OCI-LY1 (cell line): ENCODE measurements at regions not wholly inside any gene's neighbourhood (a gene's known extent, or its start where the extent isn't known, plus 50 kb on each side); places are given as distances from the start of the nearest gene placed in this dataset.

Experiments used
- H2AFZ ChIP-seq: fragments of 200-600 bp; sonication (generic), shearing (Covaris generic); 2 replicates; pipeline ENCODE4 v1.6.0; 2014; ENCODE audit warnings: antibody characterized with exemption, mild to moderate bottlenecking, low read length
- H3F3A ChIP-seq: fragments of 200-600 bp; sonication (generic), shearing (Covaris generic); 2 replicates; pipeline ENCODE4 v1.6.0; 2014; ENCODE audit warnings: mild to moderate bottlenecking, antibody characterized with exemption, low read length, moderate library complexity; ENCODE audit not compliant: insufficient read depth
- H3K27ac ChIP-seq: fragments of 200-600 bp; sonication (generic); 2 replicates; pipeline ENCODE4 v1.5.1; 2014; ENCODE audit warnings: low read length, mixed run types, mild to moderate bottlenecking, low read depth; ENCODE audit not compliant: poor library complexity, severe bottlenecking
- H3K27me3 ChIP-seq: fragments of 200-600 bp; sonication (generic); 2 replicates; pipeline ENCODE4 v1.6.0; 2014; ENCODE audit warnings: antibody characterized with exemption, mild to moderate bottlenecking, low read length, moderate library complexity; ENCODE audit not compliant: insufficient read depth
- H3K36me3 ChIP-seq: fragments of 200-600 bp; sonication (generic); 2 replicates; pipeline ENCODE4 v1.6.1; 2014; ENCODE audit warnings: mild to moderate bottlenecking, antibody characterized with exemption, low read length, moderate library complexity, mixed read lengths; ENCODE audit not compliant: insufficient read depth
- H3K4me1 ChIP-seq: fragments of 200-600 bp; sonication (generic); 2 replicates; pipeline ENCODE4 v1.5.1; 2014; ENCODE audit warnings: mild to moderate bottlenecking, low read length, moderate library complexity; ENCODE audit not compliant: insufficient read depth, severe bottlenecking
- H3K4me2 ChIP-seq: fragments of 200-600 bp; sonication (generic), shearing (Covaris generic); 2 replicates; pipeline ENCODE4 v1.6.1; 2014; ENCODE audit warnings: low read length
- H3K4me3 ChIP-seq: fragments of 200-600 bp; sonication (generic); 2 replicates; pipeline ENCODE4 v1.5.1; 2014; ENCODE audit warnings: low read length, low read depth, mild to moderate bottlenecking, mixed read lengths; ENCODE audit not compliant: poor library complexity, severe bottlenecking
- H3K79me2 ChIP-seq: fragments of 200-600 bp; shearing (Covaris generic); 2 replicates; pipeline ENCODE4 v1.6.1; 2016; ENCODE audit warnings: mixed run types, low read length, mixed read lengths; ENCODE audit not compliant: insufficient read depth
- H3K9ac ChIP-seq: fragments of 200-600 bp; sonication (generic), shearing (Covaris generic); 2 replicates; pipeline ENCODE4 v1.6.1; 2014; ENCODE audit warnings: mild to moderate bottlenecking, low read length, mixed read lengths
- H3K9me2 ChIP-seq: fragments of 200-600 bp; sonication (generic), shearing (Covaris generic); 2 replicates; pipeline ENCODE4 v1.6.1; 2014; ENCODE audit warnings: low read depth, mild to moderate bottlenecking, low read length, mixed read lengths
- H3K9me3 ChIP-seq: fragments of 200-600 bp; shearing (Covaris generic); 2 replicates; pipeline ENCODE4 v1.6.1; 2014; ENCODE audit warnings: low read length, mixed read lengths
- H4K20me1 ChIP-seq: fragments of 200-600 bp; sonication (generic), shearing (Covaris generic); 2 replicates; pipeline ENCODE4 v1.6.0; 2016; ENCODE audit warnings: mild to moderate bottlenecking, low read length; ENCODE audit not compliant: insufficient read depth
- EZH2 ChIP-seq: fragments of 200-600 bp; sonication (generic), shearing (Covaris generic); IDR thresholded peaks from 2 replicates; pipeline ENCODE4 v1.8.0; 2017; ENCODE audit warnings: borderline replicate concordance, mixed run types, mild to moderate bottlenecking, antibody characterized with exemption, low read length, moderate library complexity, mixed read lengths
- TF ChIP-seq, protein P1 (sequence below): fragments of 200-600 bp; sonication (generic), shearing (Covaris generic); IDR thresholded peaks from 2 replicates; pipeline ENCODE4 v1.5.1; 2017; ENCODE audit warnings: mild to moderate bottlenecking, antibody characterized with exemption, low read length, moderate library complexity, mixed read lengths

DNA sequence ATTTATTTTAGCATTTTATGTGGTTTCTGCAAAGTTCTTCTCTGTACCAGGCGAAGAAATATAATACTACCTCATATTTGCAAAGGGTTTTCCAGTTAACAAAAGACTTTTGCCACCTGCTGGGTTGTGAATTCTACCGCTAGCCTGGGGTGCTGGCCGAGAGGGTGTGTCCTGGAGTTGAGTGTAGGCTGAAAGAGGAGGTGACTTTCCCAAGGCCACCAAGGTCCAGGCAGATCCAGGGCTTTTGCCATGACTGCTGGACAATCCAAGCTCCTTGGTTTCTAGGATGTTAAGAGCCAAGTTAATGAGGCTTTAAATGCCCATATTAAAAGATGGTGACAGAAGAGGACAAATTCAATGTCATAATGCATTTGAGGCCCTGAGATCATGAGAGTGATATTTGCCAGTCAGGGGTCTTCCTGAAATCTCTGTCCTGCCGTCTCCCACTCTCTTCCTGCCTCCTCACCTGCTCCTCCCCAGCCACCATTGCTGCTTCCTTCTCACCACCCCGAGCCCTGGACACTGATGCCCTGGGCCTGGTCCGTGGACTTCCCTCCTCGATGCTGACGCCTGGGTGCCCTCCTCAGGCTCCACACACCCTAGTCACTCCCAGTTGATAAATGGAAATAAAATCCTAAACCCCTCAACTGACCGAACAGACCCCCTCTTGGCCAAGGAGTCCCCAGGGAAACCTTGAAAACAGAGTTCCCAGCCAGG is 825.6 kb downstream of the TBC1D22A start:
- no peaks in the 10 kb centered on the region for H3K4me1 ChIP-seq
- TF ChIP-seq, protein P1, sequence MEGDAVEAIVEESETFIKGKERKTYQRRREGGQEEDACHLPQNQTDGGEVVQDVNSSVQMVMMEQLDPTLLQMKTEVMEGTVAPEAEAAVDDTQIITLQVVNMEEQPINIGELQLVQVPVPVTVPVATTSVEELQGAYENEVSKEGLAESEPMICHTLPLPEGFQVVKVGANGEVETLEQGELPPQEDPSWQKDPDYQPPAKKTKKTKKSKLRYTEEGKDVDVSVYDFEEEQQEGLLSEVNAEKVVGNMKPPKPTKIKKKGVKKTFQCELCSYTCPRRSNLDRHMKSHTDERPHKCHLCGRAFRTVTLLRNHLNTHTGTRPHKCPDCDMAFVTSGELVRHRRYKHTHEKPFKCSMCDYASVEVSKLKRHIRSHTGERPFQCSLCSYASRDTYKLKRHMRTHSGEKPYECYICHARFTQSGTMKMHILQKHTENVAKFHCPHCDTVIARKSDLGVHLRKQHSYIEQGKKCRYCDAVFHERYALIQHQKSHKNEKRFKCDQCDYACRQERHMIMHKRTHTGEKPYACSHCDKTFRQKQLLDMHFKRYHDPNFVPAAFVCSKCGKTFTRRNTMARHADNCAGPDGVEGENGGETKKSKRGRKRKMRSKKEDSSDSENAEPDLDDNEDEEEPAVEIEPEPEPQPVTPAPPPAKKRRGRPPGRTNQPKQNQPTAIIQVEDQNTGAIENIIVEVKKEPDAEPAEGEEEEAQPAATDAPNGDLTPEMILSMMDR = no peak
- TF ChIP-seq EZH2 = no peak
- no peak overlapping the region for H3K4me2 ChIP-seq
- no peaks in the 10 kb centered on the region for H3K27me3 ChIP-seq
- H3K9ac ChIP-seq = no peak overlapping the region
- H3K9me3 ChIP-seq = peaks cover 4% of the 10 kb centered on the region; the same call in 1 of the 2 replicates
- no peaks in the 10 kb centered on the region for H3K79me2 ChIP-seq
- no peaks in the 10 kb centered on the region for H4K20me1 ChIP-seq
- no peaks in the 10 kb centered on the region for H3K36me3 ChIP-seq
- no peak overlapping the region for H3K4me3 ChIP-seq
- no peaks in the 10 kb centered on the region for H3F3A ChIP-seq
- H3K9me2 ChIP-seq = no peaks in the 10 kb centered on the region
- no peak overlapping the region for H2AFZ ChIP-seq
- H3K27ac ChIP-seq = no peak overlapping the region

DNA sequence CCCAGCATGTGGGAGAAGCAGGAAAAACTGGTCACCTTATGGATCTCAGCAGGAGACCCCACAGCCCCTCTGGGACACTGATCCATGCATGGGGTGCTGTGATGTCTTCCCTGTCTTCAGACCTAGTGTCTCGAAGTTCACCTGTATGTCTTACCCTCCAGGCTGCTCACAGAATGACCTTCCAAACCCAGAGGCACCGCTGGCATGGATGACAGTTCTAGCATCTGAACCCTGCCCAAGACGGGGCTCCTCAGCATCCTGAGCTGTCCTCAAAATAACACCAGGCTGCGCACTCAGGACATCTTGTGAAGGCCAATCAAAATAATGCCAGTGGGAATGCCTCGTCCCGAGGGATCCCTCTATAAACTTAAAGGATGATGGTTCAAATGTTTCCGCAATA is 824.9 kb downstream of the TBC1D22A start:
- Histone ChIP-seq H3K9me2 (no peaks in the 10 kb centered on the region), H3K4me1 (no peaks in the 10 kb centered on the region), H3K4me3 (no peak overlapping the region), H3K27ac (no peak overlapping the region), H3K4me2 (no peak overlapping the region), H3K9me3 (peaks cover 4% of the 10 kb centered on the region; the same call in 1 of the 2 replicates), H3F3A (no peaks in the 10 kb centered on the region), H4K20me1 (no peaks in the 10 kb centered on the region), H3K79me2 (no peaks in the 10 kb centered on the region), H3K27me3 (no peaks in the 10 kb centered on the region), H2AFZ (no peak overlapping the region), H3K9ac (no peak overlapping the region), H3K36me3 (no peaks in the 10 kb centered on the region)
- no peak for TF ChIP-seq EZH2

DNA sequence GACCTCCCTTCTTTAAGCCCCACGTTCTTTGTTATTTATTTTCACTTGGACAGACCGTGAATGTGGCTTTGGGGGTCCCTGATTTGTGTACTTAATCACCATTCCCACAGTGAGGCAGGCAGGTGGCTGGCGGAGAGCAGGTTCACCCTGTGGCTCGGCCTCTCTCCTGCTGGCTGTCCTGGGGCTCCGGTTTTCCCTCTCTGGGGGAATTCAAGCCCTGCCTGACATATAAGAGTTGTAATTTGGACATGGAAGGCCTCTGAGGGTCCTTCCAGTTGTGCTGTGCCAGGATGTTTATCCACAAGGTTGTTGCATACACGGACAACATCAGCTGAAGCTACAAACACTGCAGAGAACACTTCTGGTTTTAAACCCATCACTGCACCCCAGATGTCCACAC is 824.5 kb downstream of the TBC1D22A start:
- TF ChIP-seq, protein P1 = no peak
- no peak for TF ChIP-seq EZH2
- no peaks in the 10 kb centered on the region for H3K79me2 ChIP-seq
- H3K9ac ChIP-seq = no peak overlapping the region
- peaks cover 4% of the 10 kb centered on the region; the same call in 1 of the 2 replicates for H3K9me3 ChIP-seq
- H3K27me3 ChIP-seq = no peaks in the 10 kb centered on the region
- H3K4me2 ChIP-seq = no peak overlapping the region
- no peaks in the 10 kb centered on the region for H3K4me1 ChIP-seq
- H4K20me1 ChIP-seq = no peaks in the 10 kb centered on the region
- no peak overlapping the region for H3K4me3 ChIP-seq
- H3K9me2 ChIP-seq = no peaks in the 10 kb centered on the region
- H2AFZ ChIP-seq = no peak overlapping the region
- H3F3A ChIP-seq = no peaks in the 10 kb centered on the region
- H3K36me3 ChIP-seq = no peaks in the 10 kb centered on the region
- H3K27ac ChIP-seq = no peak overlapping the region

DNA sequence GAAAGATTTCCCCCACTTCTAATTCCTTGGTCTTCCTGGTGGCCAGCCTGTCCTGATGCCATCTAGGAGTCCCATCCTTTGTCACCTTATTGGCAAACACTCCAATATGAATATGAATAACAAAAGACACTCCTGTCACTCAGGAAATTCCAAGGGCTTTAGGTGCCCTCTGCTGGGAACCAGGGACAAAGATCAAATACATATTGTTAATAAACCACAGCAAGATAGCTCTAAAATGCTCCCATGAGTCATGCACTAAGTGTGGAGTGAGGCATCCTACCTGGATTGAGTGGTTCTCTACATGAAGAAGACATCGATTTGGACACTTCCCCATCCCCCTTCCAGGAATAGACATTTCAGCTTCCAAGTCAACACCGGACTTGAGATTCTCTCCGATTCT is 823.6 kb downstream of the TBC1D22A start:
- Histone ChIP-seq H3F3A (no peaks in the 10 kb centered on the region), H3K79me2 (no peaks in the 10 kb centered on the region), H3K4me2 (no peak overlapping the region), H3K9me3 (peaks cover 4% of the 10 kb centered on the region; the same call in 1 of the 2 replicates), H2AFZ (no peak overlapping the region), H3K4me1 (no peaks in the 10 kb centered on the region), H4K20me1 (no peaks in the 10 kb centered on the region), H3K27me3 (no peaks in the 10 kb centered on the region), H3K36me3 (no peaks in the 10 kb centered on the region), H3K27ac (no peak overlapping the region), H3K4me3 (no peak overlapping the region), H3K9ac (no peak overlapping the region), H3K9me2 (no peaks in the 10 kb centered on the region)
- TF ChIP-seq, protein P1 = no peak
- TF ChIP-seq EZH2 = no peak
